ENCODE measurements at regions not wholly inside any gene's neighbourhood (a gene's known extent, or its start where the extent isn't known, plus 50 kb on each side); places are given as distances from the start of the nearest gene placed in this dataset.
A peak's percentile ranks its signal among the peaks of the same experiment; 100 is the strongest.

GRCh38 chr4:54152846-54153600, 53.1 kb downstream of the GSX2 start:
- DNase-seq (ENCODE audit: low spot score): peak; percentile 75

- DNase-seq (ENCODE audit: low spot score): no peak
Observed at GRCh38 chr4:54155936-54156335, 56.0 kb downstream of the GSX2 start.

GRCh38 chr4:54157606-54158005, 57.6 kb downstream of the GSX2 start:
- no peak for DNase-seq (ENCODE audit: low spot score)

- no peak for DNase-seq (ENCODE audit: low spot score)
Observed at GRCh38 chr4:54159543-54159942, 59.6 kb downstream of the GSX2 start.

- no peak for DNase-seq (ENCODE audit: low spot score)
Observed at GRCh38 chr4:54165011-54165410, 64.1 kb upstream of the PDGFRA start.

- peak; percentile 87 for DNase-seq (ENCODE audit: low spot score)
Observed at GRCh38 chr4:54165438-54165837, 63.7 kb upstream of the PDGFRA start.

- DNase-seq (ENCODE audit: low spot score): no peak
Observed at GRCh38 chr4:54167508-54167907, 61.6 kb upstream of the PDGFRA start.

- no peak for DNase-seq (ENCODE audit: low spot score)
Observed at GRCh38 chr4:54169176-54169575, 59.9 kb upstream of the PDGFRA start.

- no peak for DNase-seq (ENCODE audit: low spot score)
Observed at GRCh38 chr4:54172156-54172555, 56.9 kb upstream of the PDGFRA start.

- no peak for DNase-seq (ENCODE audit: low spot score)
Observed at GRCh38 chr4:54173281-54173912, 55.7 kb upstream of the PDGFRA start.

GRCh38 chr4:54176202-54176601, 52.9 kb upstream of the PDGFRA start:
- no peak for DNase-seq (ENCODE audit: low spot score)
